Lower leg skin (tissue), 3 donors: ENCODE measurements at regions not wholly inside any gene's neighbourhood (a gene's known extent, or its start where the extent isn't known, plus 50 kb on each side); places are given as distances from the start of the nearest gene placed in this dataset.

Experiments
- POLR2A ChIP-seq, 2 donors: fragments of 450-650 bp; IDR thresholded peaks; one replicate each; pipeline ENCODE4 v1.6.1; 2016 to 2017; ENCODE audit warnings: antibody characterized with exemption in 2 of 2, mild to moderate bottlenecking in 1 of 2, moderate library complexity in 1 of 2
- TF ChIP-seq, protein P1 (sequence below), 3 donors: fragments of 450-650 bp; IDR thresholded peaks; one replicate each; pipeline ENCODE4 v1.5.1; 2016; ENCODE audit warnings: antibody characterized with exemption in 3 of 3, mild to moderate bottlenecking in 3 of 3, moderate library complexity in 2 of 3

DNA sequence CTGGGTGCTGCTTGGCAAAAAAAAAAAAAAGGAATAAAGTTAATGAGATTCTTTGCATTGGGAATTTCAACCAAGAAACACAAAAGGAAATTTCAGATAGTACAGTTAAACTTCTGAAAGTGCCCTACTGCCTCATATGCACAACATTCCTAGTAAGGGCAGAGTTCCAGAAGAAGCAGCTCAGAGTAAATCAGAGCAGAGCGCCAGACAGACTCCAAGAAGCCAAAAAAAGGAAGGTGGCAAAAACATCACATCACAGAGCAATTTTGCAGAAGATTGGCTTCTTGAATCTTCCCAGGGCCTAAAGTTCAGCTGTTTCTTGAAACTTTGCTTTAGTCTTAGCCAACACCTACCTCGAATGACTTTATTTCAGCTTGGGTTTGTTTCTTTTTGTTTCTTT, 544.1 kb downstream of the XPNPEP1 start:
- no peak for TF ChIP-seq POLR2A (IDR thresholded peaks at IDR 0.05)
- TF ChIP-seq, protein P1, sequence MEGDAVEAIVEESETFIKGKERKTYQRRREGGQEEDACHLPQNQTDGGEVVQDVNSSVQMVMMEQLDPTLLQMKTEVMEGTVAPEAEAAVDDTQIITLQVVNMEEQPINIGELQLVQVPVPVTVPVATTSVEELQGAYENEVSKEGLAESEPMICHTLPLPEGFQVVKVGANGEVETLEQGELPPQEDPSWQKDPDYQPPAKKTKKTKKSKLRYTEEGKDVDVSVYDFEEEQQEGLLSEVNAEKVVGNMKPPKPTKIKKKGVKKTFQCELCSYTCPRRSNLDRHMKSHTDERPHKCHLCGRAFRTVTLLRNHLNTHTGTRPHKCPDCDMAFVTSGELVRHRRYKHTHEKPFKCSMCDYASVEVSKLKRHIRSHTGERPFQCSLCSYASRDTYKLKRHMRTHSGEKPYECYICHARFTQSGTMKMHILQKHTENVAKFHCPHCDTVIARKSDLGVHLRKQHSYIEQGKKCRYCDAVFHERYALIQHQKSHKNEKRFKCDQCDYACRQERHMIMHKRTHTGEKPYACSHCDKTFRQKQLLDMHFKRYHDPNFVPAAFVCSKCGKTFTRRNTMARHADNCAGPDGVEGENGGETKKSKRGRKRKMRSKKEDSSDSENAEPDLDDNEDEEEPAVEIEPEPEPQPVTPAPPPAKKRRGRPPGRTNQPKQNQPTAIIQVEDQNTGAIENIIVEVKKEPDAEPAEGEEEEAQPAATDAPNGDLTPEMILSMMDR (IDR thresholded peaks at IDR 0.05) = no peak
